GM12874 (cell line): ENCODE measurements at regions not wholly inside any gene's neighbourhood (a gene's known extent, or its start where the extent isn't known, plus 50 kb on each side); places are given as distances from the start of the nearest gene placed in this dataset.

Experiments used
- TF ChIP-seq, protein P1 (sequence below): IDR thresholded peaks from 2 replicates; pipeline ENCODE4 v1.5.1; 2011; ENCODE audit warnings: low read depth, mild to moderate bottlenecking, control low read depth, low read length, moderate library complexity; ENCODE audit not compliant: insufficient read depth

DNA sequence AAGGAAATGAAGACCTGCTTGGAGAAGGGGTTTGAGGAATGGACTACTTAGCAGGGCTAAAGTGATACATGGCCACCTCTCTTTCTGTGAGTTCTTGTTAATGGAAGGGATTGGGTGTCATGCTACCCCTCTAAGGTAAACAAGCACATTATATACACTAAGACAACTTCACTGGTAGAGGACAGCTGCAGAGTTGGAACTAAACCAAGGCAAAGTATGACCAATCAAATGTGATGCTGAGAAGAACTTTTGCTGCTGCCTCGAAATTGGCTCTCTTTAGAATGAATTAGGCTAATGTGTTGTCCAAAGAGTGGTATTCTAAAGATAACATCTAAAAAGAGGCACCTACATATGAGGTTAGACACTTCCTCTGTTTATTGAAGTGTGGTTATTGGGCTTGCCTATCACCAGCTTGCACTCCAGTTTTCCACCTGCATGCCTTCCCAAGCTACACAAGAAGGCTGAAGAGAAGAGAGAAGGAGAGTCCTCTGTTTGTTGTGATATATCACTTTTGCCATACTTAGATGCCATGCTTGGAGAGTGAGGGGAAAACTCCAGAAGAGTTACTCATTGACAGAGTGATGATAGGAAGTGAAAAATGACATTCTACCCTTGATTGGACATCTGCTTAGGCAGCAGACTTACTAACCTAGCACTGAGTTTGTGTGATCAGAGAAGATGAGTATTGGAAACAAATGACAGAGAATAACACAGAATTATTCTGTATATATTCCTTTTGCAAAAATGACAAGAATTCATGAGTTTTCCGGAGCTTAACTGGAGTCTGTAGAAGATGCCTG lies 536.1 kb downstream of the ZNF608 start:
- TF ChIP-seq, protein P1, sequence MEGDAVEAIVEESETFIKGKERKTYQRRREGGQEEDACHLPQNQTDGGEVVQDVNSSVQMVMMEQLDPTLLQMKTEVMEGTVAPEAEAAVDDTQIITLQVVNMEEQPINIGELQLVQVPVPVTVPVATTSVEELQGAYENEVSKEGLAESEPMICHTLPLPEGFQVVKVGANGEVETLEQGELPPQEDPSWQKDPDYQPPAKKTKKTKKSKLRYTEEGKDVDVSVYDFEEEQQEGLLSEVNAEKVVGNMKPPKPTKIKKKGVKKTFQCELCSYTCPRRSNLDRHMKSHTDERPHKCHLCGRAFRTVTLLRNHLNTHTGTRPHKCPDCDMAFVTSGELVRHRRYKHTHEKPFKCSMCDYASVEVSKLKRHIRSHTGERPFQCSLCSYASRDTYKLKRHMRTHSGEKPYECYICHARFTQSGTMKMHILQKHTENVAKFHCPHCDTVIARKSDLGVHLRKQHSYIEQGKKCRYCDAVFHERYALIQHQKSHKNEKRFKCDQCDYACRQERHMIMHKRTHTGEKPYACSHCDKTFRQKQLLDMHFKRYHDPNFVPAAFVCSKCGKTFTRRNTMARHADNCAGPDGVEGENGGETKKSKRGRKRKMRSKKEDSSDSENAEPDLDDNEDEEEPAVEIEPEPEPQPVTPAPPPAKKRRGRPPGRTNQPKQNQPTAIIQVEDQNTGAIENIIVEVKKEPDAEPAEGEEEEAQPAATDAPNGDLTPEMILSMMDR, result no peak

DNA sequence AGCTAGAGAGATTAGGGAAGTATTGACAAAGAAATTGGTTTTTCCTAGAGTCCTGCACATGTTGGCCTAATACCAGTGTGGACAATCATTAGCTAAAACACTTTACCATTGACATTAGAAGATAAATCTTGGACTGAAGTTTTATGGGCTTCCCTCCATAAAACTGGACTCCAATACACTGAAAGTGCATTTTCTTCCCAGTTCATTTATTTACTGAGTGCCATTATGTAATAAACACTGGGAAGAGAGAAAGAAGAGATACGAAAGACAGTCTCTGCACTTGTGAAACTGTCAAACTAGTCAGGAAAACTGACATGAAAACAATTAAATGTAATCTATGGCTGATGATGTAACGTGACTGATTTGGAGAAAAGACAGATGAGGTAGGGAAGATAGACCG lies 539.3 kb downstream of the ZNF608 start:
- TF ChIP-seq, protein P1, result no peak

DNA sequence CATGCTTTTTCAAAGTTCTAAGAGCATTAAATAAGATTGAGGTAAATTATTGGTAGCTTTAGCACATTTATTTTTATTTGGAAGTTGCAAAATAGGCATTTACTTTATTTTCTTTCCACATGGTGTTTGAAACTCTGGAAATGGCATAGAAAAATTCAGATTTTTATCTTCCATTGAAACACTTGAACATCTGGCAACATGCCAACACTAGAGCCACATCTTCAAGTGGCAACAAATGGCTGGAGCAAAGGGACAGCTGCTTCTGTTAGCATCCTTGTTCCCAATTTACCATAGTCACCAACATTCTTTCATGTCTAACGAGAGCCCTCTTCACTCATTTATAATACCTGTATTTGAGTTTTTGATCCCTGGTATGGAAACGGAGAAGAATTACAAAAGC lies 539.9 kb downstream of the ZNF608 start:
- TF ChIP-seq, protein P1, result no peak

DNA sequence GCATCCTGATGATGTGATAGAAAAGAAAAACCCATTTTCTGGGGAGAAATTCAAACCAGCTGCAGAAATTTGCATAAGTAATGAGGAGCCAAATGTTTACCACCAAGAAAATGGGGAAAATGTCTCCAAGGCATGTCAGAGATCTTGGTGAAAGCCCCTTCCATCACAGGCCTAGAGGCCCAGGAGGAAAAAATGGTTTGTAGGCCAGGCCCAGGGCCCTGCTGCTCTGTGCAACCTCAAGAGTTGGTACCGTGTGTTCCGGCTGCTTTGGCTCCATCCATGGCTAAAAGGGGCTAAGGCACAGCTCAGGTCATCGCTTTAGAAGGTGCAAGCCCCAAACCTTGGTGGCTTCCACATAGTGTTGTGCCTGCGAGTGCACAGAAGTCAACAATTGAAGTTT lies 543.1 kb downstream of the ZNF608 start:
- TF ChIP-seq, protein P1, result no peak

DNA sequence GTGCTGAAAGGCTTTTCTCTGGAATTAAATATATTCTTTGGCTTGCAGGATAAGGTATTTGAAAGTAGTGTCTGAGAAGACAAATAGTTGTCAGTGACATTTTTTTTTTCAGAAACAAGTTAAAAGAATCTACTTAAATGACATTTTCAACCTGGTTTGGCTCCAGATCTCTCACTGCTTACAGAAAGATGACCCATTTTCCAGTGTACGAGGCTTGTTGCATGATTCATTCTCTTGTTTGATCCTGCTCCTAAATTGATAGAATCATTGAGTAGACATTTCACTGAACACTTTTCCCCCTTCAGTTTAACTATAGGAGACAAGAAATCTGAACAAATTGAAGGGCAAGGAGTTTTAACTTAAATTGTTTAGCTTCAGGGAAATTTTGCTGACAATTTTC lies 546.1 kb downstream of the ZNF608 start:
- TF ChIP-seq, protein P1, result no peak

DNA sequence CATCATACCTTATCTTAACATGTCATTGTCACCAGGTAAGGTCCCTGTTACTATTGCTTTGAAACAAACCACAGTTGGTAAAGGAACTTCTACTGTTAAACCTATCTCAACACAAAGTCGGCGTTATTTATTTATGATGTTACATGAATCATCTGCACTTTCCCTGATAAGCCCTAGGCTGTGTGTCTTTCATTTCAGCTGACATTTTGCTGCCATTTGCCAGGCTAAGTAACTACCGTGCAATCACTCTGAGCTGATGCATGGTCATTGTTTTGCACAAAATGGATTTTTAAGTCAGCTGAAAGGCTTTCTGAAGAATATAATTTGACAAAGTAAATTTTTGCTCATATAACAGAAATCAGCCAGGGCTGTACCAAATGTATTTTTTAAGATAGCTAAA lies 546.5 kb downstream of the ZNF608 start:
- TF ChIP-seq, protein P1, result no peak

DNA sequence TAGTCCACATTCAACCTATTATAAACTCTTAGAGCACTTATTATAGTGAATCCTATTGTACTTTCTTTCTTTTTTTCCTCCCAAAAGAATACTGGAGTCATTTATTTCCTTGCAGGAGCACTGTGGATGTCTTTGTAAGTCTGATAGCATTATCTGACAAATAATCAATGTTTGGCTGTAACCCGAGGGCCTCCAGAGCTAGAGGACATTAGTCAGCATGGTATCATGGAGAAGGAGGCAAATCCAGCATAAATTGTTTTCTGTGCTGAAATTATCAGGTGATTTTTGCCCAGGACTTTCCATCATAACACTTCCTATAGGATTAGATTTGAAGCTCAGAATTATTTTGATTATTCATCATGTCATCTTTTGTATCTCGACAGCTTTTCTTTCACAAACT lies 551.0 kb downstream of the ZNF608 start:
- TF ChIP-seq, protein P1, result no peak
